ENCODE measurements at regions not wholly inside any gene's neighbourhood (a gene's known extent, or its start where the extent isn't known, plus 50 kb on each side); places are given as distances from the start of the nearest gene placed in this dataset.

DNA sequence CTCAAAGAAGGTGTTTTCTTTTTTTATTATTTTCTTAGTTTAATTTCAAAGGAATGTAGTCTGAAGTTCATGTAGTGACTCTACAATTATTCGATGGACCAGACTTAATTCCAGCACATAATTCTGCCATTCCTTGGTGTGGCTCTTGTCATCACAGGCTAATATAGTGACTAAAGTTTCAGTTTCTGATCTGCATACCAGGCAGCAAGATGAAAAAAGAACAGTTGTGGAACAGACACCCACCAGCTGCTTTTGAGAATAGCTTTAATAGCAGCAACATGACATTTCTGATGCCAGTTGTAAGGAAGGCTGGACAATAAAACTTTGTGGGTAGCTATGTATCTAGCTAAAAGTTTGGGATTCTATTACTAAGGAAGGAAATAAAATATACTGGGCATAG is 676.3 kb upstream of the GRAMD2B start:
- no peak overlapping the region for H3K4me3 ChIP-seq (replicated peaks in 1 of 3; ENCODE audit: insufficient read depth in 1 of 3, low read depth in 1 of 3, low read length in 3 of 3)
- dilution Hi-C loops (cut with MboI; ENCODE audit: extremely low pct_ligation_motif_present, low sequenced_read_pairs) (no loop called here), intact Hi-C loops (cut with micrococcal nuclease) (no loop called here)
- H3K27me3 ChIP-seq (ENCODE audit: control insufficient read depth in 2 of 2, insufficient read depth in 2 of 2, low read length in 2 of 2) = no peaks in the 10 kb centered on the region
- H3K4me2 ChIP-seq (ENCODE audit: insufficient read depth, low read length) = no peak overlapping the region
- no peaks in the 10 kb centered on the region for H3K4me1 ChIP-seq (ENCODE audit: control insufficient read depth, extremely low read depth, insufficient read depth, low read length)
- H3K9me1 ChIP-seq (replicated peaks; ENCODE audit: control insufficient read depth, extremely low read depth, insufficient read depth, low read length) = no peaks in the 10 kb centered on the region
- no peak overlapping the region for H3K27ac ChIP-seq (ENCODE audit: insufficient read depth, low read depth, low read length)
- H3K36me3 ChIP-seq (ENCODE audit: control insufficient read depth in 2 of 2, extremely low read depth in 1 of 2, insufficient read depth in 2 of 2, low read length in 2 of 2) = no peaks in the 10 kb centered on the region
- no peaks in the 10 kb centered on the region for H3K9me3 ChIP-seq (replicated peaks; ENCODE audit: control insufficient read depth, insufficient read depth, low read length)
- H2AFZ ChIP-seq (ENCODE audit: low read depth, low read length) = no peak overlapping the region
- H3K79me2 ChIP-seq (ENCODE audit: control insufficient read depth, insufficient read depth, low read length) = no peaks in the 10 kb centered on the region
- POLR2A ChIA-PET = no interaction called here
- no peaks in the 10 kb centered on the region for H4K20me1 ChIP-seq (replicated peaks; ENCODE audit: control insufficient read depth, extremely low read depth, insufficient read depth, low read length)
- CTCF ChIA-PET = no interaction called here
- no peak for DNase-seq (ENCODE audit: low read depth, low spot score)
- no TSS peak for BruUV-seq (replicated peaks)
- FAIRE-seq = no peak
- TF ChIP-seq, protein P1, sequence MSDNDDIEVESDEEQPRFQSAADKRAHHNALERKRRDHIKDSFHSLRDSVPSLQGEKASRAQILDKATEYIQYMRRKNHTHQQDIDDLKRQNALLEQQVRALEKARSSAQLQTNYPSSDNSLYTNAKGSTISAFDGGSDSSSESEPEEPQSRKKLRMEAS (IDR thresholded peaks at IDR 0.05; ENCODE audit: insufficient read depth, insufficient read length) = no peak
- TF ChIP-seq JUN (IDR thresholded peaks at IDR 0.05; ENCODE audit: borderline replicate concordance, insufficient read depth, insufficient read length, low read depth) = no peak
- TF ChIP-seq, protein P2, sequence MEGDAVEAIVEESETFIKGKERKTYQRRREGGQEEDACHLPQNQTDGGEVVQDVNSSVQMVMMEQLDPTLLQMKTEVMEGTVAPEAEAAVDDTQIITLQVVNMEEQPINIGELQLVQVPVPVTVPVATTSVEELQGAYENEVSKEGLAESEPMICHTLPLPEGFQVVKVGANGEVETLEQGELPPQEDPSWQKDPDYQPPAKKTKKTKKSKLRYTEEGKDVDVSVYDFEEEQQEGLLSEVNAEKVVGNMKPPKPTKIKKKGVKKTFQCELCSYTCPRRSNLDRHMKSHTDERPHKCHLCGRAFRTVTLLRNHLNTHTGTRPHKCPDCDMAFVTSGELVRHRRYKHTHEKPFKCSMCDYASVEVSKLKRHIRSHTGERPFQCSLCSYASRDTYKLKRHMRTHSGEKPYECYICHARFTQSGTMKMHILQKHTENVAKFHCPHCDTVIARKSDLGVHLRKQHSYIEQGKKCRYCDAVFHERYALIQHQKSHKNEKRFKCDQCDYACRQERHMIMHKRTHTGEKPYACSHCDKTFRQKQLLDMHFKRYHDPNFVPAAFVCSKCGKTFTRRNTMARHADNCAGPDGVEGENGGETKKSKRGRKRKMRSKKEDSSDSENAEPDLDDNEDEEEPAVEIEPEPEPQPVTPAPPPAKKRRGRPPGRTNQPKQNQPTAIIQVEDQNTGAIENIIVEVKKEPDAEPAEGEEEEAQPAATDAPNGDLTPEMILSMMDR (IDR thresholded peaks at IDR 0.05; ENCODE audit: extremely low read depth in 1 of 2, insufficient read depth in 1 of 2, low read depth in 1 of 2, low read length in 2 of 2) = no peak
- TF ChIP-seq GATA2 (IDR thresholded peaks at IDR 0.05; ENCODE audit: insufficient read depth, insufficient read length, low read depth, low read length) = no peak
- no peak for TF ChIP-seq FOS (IDR thresholded peaks at IDR 0.05; ENCODE audit: borderline replicate concordance, insufficient read depth, low read length)
- TF ChIP-seq POLR2A (IDR thresholded peaks at IDR 0.05; ENCODE audit: low read depth, low read length) = no peak
- no peak for TF ChIP-seq MYC (IDR thresholded peaks at IDR 0.05; ENCODE audit: low read depth, low read length)
- no peak for TF ChIP-seq POLR2AphosphoS5 (IDR thresholded peaks at IDR 0.05; ENCODE audit: insufficient read depth, low read depth, low read length)
- no peak for TF ChIP-seq EZH2 (IDR thresholded peaks at IDR 0.05; ENCODE audit: borderline replicate concordance, low read depth, low read length, severe bottlenecking)
- no peak overlapping the region for H3K9ac ChIP-seq (replicated peaks; ENCODE audit: extremely low read depth, insufficient read depth, low read length)

Data from endothelial cell of umbilical vein (primary cell).